ENCODE measurements at regions not wholly inside any gene's neighbourhood (a gene's known extent, or its start where the extent isn't known, plus 50 kb on each side); places are given as distances from the start of the nearest gene placed in this dataset.
"Not testable (repeated sequence)": the region's sequence is repeated elsewhere in the genome, so short reads cannot be mapped to it uniquely, and the experiment has no call there.

- TF ChIP-seq CTCF (IDR thresholded peaks at IDR 0.05; ENCODE audit: low read depth, low read length); POLR2A (IDR thresholded peaks at IDR 0.05; ENCODE audit: extremely low read depth, insufficient read length); MYC (IDR thresholded peaks at IDR 0.05; ENCODE audit: low read depth, low read length); MAX (IDR thresholded peaks at IDR 0.05; ENCODE audit: low read depth, low read length): not testable (repeated sequence)
Observed at GRCh38 chr3:72266921-72267524, 482.1 kb upstream of the PROK2 start.
